K562 (cell line): ENCODE measurements at regions not wholly inside any gene's neighbourhood (a gene's known extent, or its start where the extent isn't known, plus 50 kb on each side); places are given as distances from the start of the nearest gene placed in this dataset.

Experiments used
- HMGXB4 ChIP-seq: sonication (generic); formaldehyde crosslinking; IDR thresholded peaks from 2 replicates; pipeline ENCODE4 v1.8.1; 2023; ENCODE audit warnings: mild to moderate bottlenecking, missing genetic modification reagents
- MYBL2 ChIP-seq, 2 experiments: fragments of 450-650 bp in 1 of 2; sonication (generic) in 1 of 2; formaldehyde crosslinking in 1 of 2; IDR thresholded peaks; 2 replicates each; pipeline versions ENCODE4 v1.6.1 to v1.8.1; 2017 to 2022; ENCODE audit warnings: borderline replicate concordance in 1 of 2, inconsistent platforms in 1 of 2, low read depth in 1 of 2, mild to moderate bottlenecking in 1 of 2, missing genetic modification reagents in 1 of 2, moderate library complexity in 1 of 2
- TARDBP ChIP-seq: fragments of 450-650 bp; IDR thresholded peaks from 2 replicates; pipeline ENCODE4 v1.6.1; 2016
- ZNF766 ChIP-seq: fragments of 200-800 bp; sonication (Bioruptor generic); conservative IDR thresholded peaks from 2 replicates; pipeline ENCODE4 v1.6.1; 2016; ENCODE audit warnings: missing genetic modification characterization, missing compliant biosample characterization
- ZZZ3 ChIP-seq: fragments of 450-650 bp; IDR thresholded peaks from 2 replicates; pipeline ENCODE4 v1.6.1; 2016; ENCODE audit warnings: antibody characterized with exemption, mild to moderate bottlenecking, moderate library complexity
- TF ChIP-seq, protein P1 (sequence below), 3 experiments: IDR thresholded peaks in 2 of 3; conservative IDR thresholded peaks in 1 of 3; 2 replicates each; pipeline ENCODE4 v1.5.1; 2011 to 2012; ENCODE audit warnings: low read length in 3 of 3, mild to moderate bottlenecking in 3 of 3, control low read depth in 2 of 3, improper control_type of control experiment in 1 of 3, inconsistent platforms in 1 of 3, low read depth in 1 of 3, mixed read lengths in 1 of 3, moderate library complexity in 1 of 3; ENCODE audit not compliant: insufficient read depth in 2 of 3

- no peak for TF ChIP-seq TARDBP
- TF ChIP-seq HMGXB4 (CRISPR knock-in tag): no peak
- no peak for TF ChIP-seq MYBL2 (IDR thresholded peaks at IDR 0.05; ENCODE audit: low read depth)
- no peak for TF ChIP-seq MYBL2 (CRISPR knock-in tag; IDR thresholded peaks at IDR 0.05; ENCODE audit: borderline replicate concordance)
- TF ChIP-seq, protein P1, sequence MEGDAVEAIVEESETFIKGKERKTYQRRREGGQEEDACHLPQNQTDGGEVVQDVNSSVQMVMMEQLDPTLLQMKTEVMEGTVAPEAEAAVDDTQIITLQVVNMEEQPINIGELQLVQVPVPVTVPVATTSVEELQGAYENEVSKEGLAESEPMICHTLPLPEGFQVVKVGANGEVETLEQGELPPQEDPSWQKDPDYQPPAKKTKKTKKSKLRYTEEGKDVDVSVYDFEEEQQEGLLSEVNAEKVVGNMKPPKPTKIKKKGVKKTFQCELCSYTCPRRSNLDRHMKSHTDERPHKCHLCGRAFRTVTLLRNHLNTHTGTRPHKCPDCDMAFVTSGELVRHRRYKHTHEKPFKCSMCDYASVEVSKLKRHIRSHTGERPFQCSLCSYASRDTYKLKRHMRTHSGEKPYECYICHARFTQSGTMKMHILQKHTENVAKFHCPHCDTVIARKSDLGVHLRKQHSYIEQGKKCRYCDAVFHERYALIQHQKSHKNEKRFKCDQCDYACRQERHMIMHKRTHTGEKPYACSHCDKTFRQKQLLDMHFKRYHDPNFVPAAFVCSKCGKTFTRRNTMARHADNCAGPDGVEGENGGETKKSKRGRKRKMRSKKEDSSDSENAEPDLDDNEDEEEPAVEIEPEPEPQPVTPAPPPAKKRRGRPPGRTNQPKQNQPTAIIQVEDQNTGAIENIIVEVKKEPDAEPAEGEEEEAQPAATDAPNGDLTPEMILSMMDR (IDR thresholded peaks at IDR 0.05 in 2 of 3, conservative IDR thresholded peaks at IDR 0.05 in 1 of 3; ENCODE audit: insufficient read depth in 2 of 3, low read depth in 1 of 3, low read length in 3 of 3): no peak
- no peak for TF ChIP-seq ZNF766 (CRISPR knock-in tag)
- no peak for TF ChIP-seq ZZZ3
Measured at GRCh38 chr7:82567841-82568240, 124.3 kb upstream of the CACNA2D1 start.
